A673 (cell line): ENCODE measurements at regions not wholly inside any gene's neighbourhood (a gene's known extent, or its start where the extent isn't known, plus 50 kb on each side); places are given as distances from the start of the nearest gene placed in this dataset.

Experiments
- CTCF ChIP-seq: fragments of 300-800, 200-600 bp; sonication (generic); conservative IDR thresholded peaks from 2 replicates; pipeline ENCODE4 v1.5.1; 2017; ENCODE audit warnings: low read depth, mild to moderate bottlenecking, antibody characterized with exemption, low read length, moderate library complexity, mixed read lengths
- EZH2 ChIP-seq: fragments of 200-600 bp; sonication (generic); IDR thresholded peaks from 2 replicates; pipeline ENCODE4 v1.6.1; 2017; ENCODE audit warnings: borderline replicate concordance, low read depth, mild to moderate bottlenecking, mixed read lengths, antibody characterized with exemption, low read length; ENCODE audit not compliant: poor library complexity, severe bottlenecking

- TF ChIP-seq CTCF (no peak), EZH2 (no peak)
Measured at GRCh38 chr3:190220362-190220761, 99.7 kb upstream of the P3H2 start.
